ENCODE measurements at regions not wholly inside any gene's neighbourhood (a gene's known extent, or its start where the extent isn't known, plus 50 kb on each side); places are given as distances from the start of the nearest gene placed in this dataset.

GRCh38 chr5:14983666-14984441 is 112.3 kb upstream of the ANKH start:
- no peaks in the 10 kb centered on the region for H3K9me3 Mint-ChIP-seq
- H3K36me3 Mint-ChIP-seq, result no peaks in the 10 kb centered on the region
- ATAC-seq (peak in 1 of 2 donors; percentile 65), DNase-seq (ENCODE audit: low spot score) (no peak)
- peaks cover 10 to 13% of the 10 kb centered on the region in 2 donors for H3K4me1 Mint-ChIP-seq (ENCODE audit: low read depth in 2 of 2)
- no peak overlapping the region for H3K4me3 Mint-ChIP-seq
- H3K27me3 Mint-ChIP-seq, result no peaks in the 10 kb centered on the region
- no peak overlapping the region for H3K27ac Mint-ChIP-seq

- H3K9me3 Mint-ChIP-seq, result no peaks in the 10 kb centered on the region
- H3K27ac Mint-ChIP-seq, result no peak overlapping the region
- H3K36me3 Mint-ChIP-seq, result no peaks in the 10 kb centered on the region
- no peaks in the 10 kb centered on the region for H3K27me3 Mint-ChIP-seq
- no peak overlapping the region for H3K4me3 Mint-ChIP-seq
- no peak for DNase-seq (ENCODE audit: low spot score)
- no peak for ATAC-seq
- H3K4me1 Mint-ChIP-seq (ENCODE audit: low read depth in 2 of 2), result peaks cover 10 to 13% of the 10 kb centered on the region in 2 donors
Observed at GRCh38 chr5:14980698-14981097, 109.1 kb upstream of the ANKH start.

- no peaks in the 10 kb centered on the region for H3K4me1 Mint-ChIP-seq (ENCODE audit: low read depth in 2 of 2)
- H3K4me3 Mint-ChIP-seq, result no peak overlapping the region
- H3K9me3 Mint-ChIP-seq, result no peaks in the 10 kb centered on the region
- DNase-seq (ENCODE audit: low spot score), result no peak
- no peak overlapping the region for H3K27ac Mint-ChIP-seq
- no peaks in the 10 kb centered on the region for H3K36me3 Mint-ChIP-seq
- H3K27me3 Mint-ChIP-seq, result peaks cover 0 to 4% of the 10 kb centered on the region in 2 donors
- ATAC-seq, result no peak
Observed at GRCh38 chr5:14977058-14977685, 105.6 kb upstream of the ANKH start.

GRCh38 chr5:14976486-14976885 is 104.9 kb upstream of the ANKH start:
- peaks cover 0 to 4% of the 10 kb centered on the region in 2 donors for H3K27me3 Mint-ChIP-seq
- no peaks in the 10 kb centered on the region for H3K4me1 Mint-ChIP-seq (ENCODE audit: low read depth in 2 of 2)
- ATAC-seq, result no peak
- H3K36me3 Mint-ChIP-seq, result no peaks in the 10 kb centered on the region
- no peak for DNase-seq (ENCODE audit: low spot score)
- H3K4me3 Mint-ChIP-seq, result no peak overlapping the region
- no peak overlapping the region for H3K27ac Mint-ChIP-seq
- H3K9me3 Mint-ChIP-seq, result no peaks in the 10 kb centered on the region

GRCh38 chr5:14971873-14972272 is 100.3 kb upstream of the ANKH start:
- H3K36me3 Mint-ChIP-seq, result no peaks in the 10 kb centered on the region
- H3K9me3 Mint-ChIP-seq, result no peaks in the 10 kb centered on the region
- no peak overlapping the region for H3K4me3 Mint-ChIP-seq
- H3K4me1 Mint-ChIP-seq (ENCODE audit: low read depth in 2 of 2), result no peaks in the 10 kb centered on the region
- H3K27ac Mint-ChIP-seq, result no peak overlapping the region
- DNase-seq (ENCODE audit: low spot score), result no peak
- H3K27me3 Mint-ChIP-seq, result peaks cover 0 to 11% of the 10 kb centered on the region in 2 donors
- no peak for ATAC-seq

GRCh38 chr5:14968796-14969195 is 97.2 kb upstream of the ANKH start:
- no peaks in the 10 kb centered on the region for H3K4me1 Mint-ChIP-seq (ENCODE audit: low read depth in 2 of 2)
- no peaks in the 10 kb centered on the region for H3K9me3 Mint-ChIP-seq
- no peak overlapping the region for H3K27ac Mint-ChIP-seq

GRCh38 chr5:14967166-14967565 is 95.6 kb upstream of the ANKH start:
- no peaks in the 10 kb centered on the region for H3K36me3 Mint-ChIP-seq
- no peak for ATAC-seq

More at GRCh38 chr5:14968796-14969195, 97.2 kb upstream of the ANKH start:
- no peak for DNase-seq (ENCODE audit: low spot score)
- Mint-ChIP-seq H3K4me3 (no peak overlapping the region), H3K27me3 (peaks cover 0 to 11% of the 10 kb centered on the region in 2 donors), H3K36me3 (no peaks in the 10 kb centered on the region)
- no peak for ATAC-seq

GRCh38 chr5:14965815-14966214 is 94.2 kb upstream of the ANKH start:
- DNase-seq (ENCODE audit: low spot score) (no peak), ATAC-seq (no peak)
- Mint-ChIP-seq H3K4me1 (ENCODE audit: low read depth in 2 of 2) (no peaks in the 10 kb centered on the region), H3K27me3 (peaks cover 7 to 13% of the 10 kb centered on the region in 2 donors), H3K9me3 (no peaks in the 10 kb centered on the region), H3K4me3 (no peak overlapping the region), H3K27ac (no peak overlapping the region), H3K36me3 (no peaks in the 10 kb centered on the region)

More at GRCh38 chr5:14967166-14967565, 95.6 kb upstream of the ANKH start:
- Mint-ChIP-seq H3K4me3 (no peak overlapping the region), H3K27me3 (peaks cover 7 to 13% of the 10 kb centered on the region in 2 donors), H3K9me3 (no peaks in the 10 kb centered on the region), H3K27ac (no peak overlapping the region), H3K4me1 (ENCODE audit: low read depth in 2 of 2) (no peaks in the 10 kb centered on the region)
- no peak for DNase-seq (ENCODE audit: low spot score)

GRCh38 chr5:14962604-14963003 is 91.0 kb upstream of the ANKH start:
- ATAC-seq, result no peak

GRCh38 chr5:14960120-14960462 is 88.5 kb upstream of the ANKH start:
- no peak overlapping the region for H3K4me3 Mint-ChIP-seq
- DNase-seq (ENCODE audit: low spot score) (no peak), ATAC-seq (no peak)
- H3K36me3 Mint-ChIP-seq, result no peaks in the 10 kb centered on the region
- H3K4me1 Mint-ChIP-seq (ENCODE audit: low read depth in 2 of 2), result no peaks in the 10 kb centered on the region
- no peak overlapping the region for H3K27ac Mint-ChIP-seq
- H3K9me3 Mint-ChIP-seq, result no peaks in the 10 kb centered on the region
- peaks cover 7 to 14% of the 10 kb centered on the region in 2 donors for H3K27me3 Mint-ChIP-seq

More at GRCh38 chr5:14962604-14963003, 91.0 kb upstream of the ANKH start:
- no peaks in the 10 kb centered on the region for H3K36me3 Mint-ChIP-seq
- no peaks in the 10 kb centered on the region for H3K9me3 Mint-ChIP-seq
- H3K27ac Mint-ChIP-seq, result no peak overlapping the region
- no peak for DNase-seq (ENCODE audit: low spot score)
- peaks cover 7 to 17% of the 10 kb centered on the region in 2 donors for H3K27me3 Mint-ChIP-seq
- no peaks in the 10 kb centered on the region for H3K4me1 Mint-ChIP-seq (ENCODE audit: low read depth in 2 of 2)
- no peak overlapping the region for H3K4me3 Mint-ChIP-seq

GRCh38 chr5:14959399-14960119 is 88.0 kb upstream of the ANKH start:
- Mint-ChIP-seq H3K9me3 (no peaks in the 10 kb centered on the region), H3K36me3 (no peaks in the 10 kb centered on the region), H3K4me1 (ENCODE audit: low read depth in 2 of 2) (no peaks in the 10 kb centered on the region), H3K27ac (no peak overlapping the region), H3K27me3 (peaks cover 7 to 14% of the 10 kb centered on the region in 2 donors), H3K4me3 (no peak overlapping the region)
- no peak for ATAC-seq
- no peak for DNase-seq (ENCODE audit: low spot score)

GRCh38 chr5:14958188-14958587 is 86.6 kb upstream of the ANKH start:
- Mint-ChIP-seq H3K4me3 (no peak overlapping the region), H3K9me3 (no peaks in the 10 kb centered on the region), H3K27ac (no peak overlapping the region), H3K4me1 (ENCODE audit: low read depth in 2 of 2) (no peaks in the 10 kb centered on the region), H3K36me3 (no peaks in the 10 kb centered on the region), H3K27me3 (peaks cover 7 to 16% of the 10 kb centered on the region in 2 donors)
- ATAC-seq (no peak), DNase-seq (ENCODE audit: low spot score) (no peak)

GRCh38 chr5:14956423-14957046 is 85.0 kb upstream of the ANKH start:
- H3K27me3 Mint-ChIP-seq, result peaks cover 6 to 10% of the 10 kb centered on the region in 2 donors
- H3K9me3 Mint-ChIP-seq, result no peaks in the 10 kb centered on the region
- DNase-seq (ENCODE audit: low spot score), result no peak
- H3K27ac Mint-ChIP-seq, result no peak overlapping the region
- ATAC-seq, result no peak
- H3K4me1 Mint-ChIP-seq (ENCODE audit: low read depth in 2 of 2), result no peaks in the 10 kb centered on the region
- H3K4me3 Mint-ChIP-seq, result no peak overlapping the region
- H3K36me3 Mint-ChIP-seq, result no peaks in the 10 kb centered on the region

Data from natural killer cell treated with Interleukin-12 subunit alpha and Interleukin-12 subunit beta and Interleukin-15 and Interleukin-18, amount 100 ng/mL, for 72 hours (primary cell).